NCI-H2227 (cell line): ENCODE measurements at regions not wholly inside any gene's neighbourhood (a gene's known extent, or its start where the extent isn't known, plus 50 kb on each side); places are given as distances from the start of the nearest gene placed in this dataset.

ENCODE experiments used
- DNase-seq: peaks from one replicate; lab custom pipeline; 2025; ENCODE audit not compliant: unreplicated experiment; lab: John Stamatoyannopoulos, UW

DNA sequence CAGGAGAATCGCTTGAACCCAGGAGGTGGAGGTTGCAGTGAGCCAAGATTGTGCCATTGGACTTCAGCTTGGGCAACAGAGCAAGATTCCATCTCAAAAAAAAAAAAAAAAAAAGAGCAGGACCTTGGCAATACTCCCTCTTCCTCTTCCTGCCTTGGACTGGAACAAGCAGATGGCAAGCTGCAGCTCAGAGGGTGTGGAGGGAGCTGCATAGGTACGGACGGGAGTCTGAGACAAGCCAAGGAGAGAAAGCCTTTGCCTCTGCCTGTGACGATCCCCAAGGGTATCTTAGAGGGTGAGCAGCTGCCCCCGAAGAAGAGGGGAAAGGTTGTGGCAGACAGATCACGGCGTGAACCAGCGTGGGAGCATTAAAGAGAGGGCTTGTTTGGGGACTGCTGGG lies 109.2 kb downstream of the AIPL1 start:
- DNase-seq: no peak

GRCh38 chr17:6325051-6325450 lies 109.9 kb downstream of the AIPL1 start:
- no peak for DNase-seq

DNA sequence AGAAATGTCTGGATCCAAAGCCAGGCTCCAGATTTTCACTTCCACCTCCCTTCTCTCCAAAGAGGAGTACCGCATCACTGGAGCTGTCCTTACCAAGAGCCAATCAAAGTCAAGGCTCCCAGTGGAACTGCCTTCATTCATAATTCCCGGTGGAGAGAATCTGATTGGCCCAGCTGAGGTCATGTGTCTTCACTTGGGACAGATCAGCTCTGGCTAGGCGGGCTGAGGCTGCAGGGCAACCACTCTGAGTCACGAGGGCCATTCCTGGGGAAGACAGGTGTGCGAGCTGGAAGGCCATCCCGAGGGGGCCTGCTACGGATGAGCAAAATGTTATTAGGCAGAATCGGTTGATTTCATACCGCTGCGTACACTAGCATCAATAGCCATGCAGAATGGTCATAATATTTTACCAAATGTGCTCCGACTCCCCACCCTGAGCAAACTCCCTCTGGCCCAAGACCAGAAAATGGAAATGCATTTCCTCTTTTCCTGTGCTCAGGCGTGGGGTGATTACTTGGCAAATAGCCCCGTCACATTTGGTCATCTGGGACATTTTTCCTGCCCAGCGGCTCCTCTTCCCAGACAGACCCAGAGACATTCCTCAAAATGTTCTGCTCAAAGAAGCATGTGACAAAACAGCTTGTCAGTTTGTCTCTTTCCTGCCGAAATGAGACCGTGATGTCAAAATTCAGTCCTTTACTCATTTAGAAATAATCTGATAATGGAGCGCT lies 111.1 kb downstream of the AIPL1 start:
- DNase-seq: no peak

GRCh38 chr17:6322316-6322715 lies 112.6 kb downstream of the AIPL1 start:
- no peak for DNase-seq

- DNase-seq: no peak
These were observed 120.6 kb downstream of the AIPL1 start for GRCh38 chr17:6314311-6314710.

GRCh38 chr17:6313835-6314234 lies 121.1 kb downstream of the AIPL1 start:
- DNase-seq: no peak

- DNase-seq: no peak
These were observed 128.1 kb downstream of the AIPL1 start for GRCh38 chr17:6306820-6307219.

DNA sequence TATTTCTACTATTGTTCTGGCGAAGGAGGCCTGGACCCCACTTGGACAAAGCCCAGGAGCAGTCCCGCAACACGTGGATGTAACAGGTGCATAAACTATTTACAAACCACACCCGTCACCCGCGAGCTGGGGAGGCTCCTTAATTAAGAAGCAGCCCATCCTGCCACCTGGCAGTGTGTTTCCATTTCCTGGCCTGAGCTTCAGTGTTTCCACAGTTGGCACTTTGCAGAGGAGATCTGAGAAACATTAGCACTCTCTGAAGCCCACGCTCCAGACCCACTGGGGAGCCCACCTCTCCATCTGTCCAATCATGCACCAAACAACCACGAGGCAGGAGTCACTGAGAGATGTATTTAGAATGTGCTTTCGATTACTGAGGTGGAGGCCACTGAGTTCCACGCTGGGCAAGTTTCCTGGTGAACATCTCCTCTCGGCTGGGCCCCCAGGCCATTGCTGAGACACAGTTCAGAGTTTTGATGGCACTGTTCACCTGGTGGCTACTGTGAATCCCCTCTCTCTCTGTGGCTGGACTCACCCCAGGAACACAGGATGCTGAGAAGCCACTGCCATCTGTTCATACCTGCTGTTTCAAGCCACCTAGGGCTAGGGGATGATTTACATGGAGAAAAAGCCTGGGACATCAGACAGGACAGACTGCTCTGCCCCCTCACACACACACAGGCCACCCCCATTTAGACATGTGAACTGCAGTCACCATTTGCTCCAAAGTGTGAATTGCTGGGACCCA lies 129.1 kb downstream of the AIPL1 start:
- DNase-seq: no peak

DNA sequence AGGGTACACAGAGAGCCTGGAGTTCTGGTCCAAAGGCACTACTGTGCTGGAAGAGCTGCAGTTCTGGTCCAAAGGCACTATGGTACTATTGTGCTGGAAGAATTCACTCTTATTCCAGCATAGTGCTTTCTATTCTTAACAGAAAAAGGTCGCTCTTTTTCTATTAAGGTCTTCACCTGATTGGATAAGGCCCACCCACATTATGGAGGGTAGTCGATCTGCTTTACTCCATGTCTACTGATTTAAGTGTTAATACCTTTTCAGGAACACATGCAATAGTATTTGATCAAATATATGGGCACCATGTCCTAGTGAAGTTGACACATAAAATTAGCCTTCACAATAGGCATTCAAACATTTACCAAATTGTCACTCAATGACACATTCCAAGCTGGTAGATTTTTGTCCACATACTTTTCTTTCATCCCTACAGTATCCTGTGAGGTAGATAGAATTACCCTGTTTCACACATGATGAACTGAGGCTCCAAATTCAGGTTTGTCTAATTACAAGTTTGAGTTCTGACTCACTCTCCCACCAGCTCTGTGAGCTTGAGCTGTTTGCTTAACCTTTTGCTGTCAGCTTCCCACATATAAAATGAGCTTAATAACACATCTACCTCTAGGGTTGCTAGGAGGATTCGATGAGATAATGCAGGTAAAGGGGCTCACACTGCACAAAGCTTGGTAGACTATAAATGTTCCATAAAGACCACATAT lies 129.9 kb downstream of the AIPL1 start:
- DNase-seq: no peak

DNA sequence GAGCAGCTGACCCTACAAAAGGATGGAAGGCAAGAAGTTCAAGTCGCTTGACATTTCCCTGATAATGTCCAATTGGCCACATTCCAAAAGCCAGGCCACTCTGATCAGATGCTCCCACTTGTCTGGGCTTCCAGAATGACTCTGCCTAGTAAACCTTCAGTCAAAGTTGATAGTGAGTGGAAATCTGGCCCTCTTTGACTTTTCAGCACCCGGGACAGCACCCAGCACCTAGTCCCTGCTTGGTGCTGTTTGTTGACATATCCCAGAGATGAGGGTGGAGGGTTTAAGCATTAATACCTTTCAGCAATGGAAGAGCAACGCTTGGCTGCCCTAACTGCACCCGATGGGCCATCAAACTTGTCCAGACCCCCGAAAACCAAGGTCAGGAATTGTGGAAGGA lies 131.3 kb downstream of the AIPL1 start:
- no peak for DNase-seq

DNA sequence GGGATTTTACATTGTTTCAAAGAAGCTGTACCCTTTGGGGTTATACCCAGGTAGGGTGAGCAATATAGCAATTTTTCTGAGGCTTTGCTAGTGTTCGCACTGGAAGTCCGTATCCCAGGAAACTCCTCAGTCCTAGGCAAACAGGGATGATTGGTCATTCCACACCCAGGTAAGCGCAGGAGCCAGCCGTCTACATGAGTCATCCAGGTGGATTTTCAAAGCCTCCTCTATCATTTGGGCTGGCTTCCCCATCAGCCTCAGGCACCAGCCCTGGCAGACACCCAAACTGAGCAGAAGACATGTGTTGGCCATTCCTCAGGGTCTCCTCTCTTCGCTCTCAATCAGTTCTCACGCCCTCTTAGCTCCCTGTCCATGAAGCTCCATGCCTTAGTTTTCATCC lies 135.6 kb downstream of the AIPL1 start:
- no peak for DNase-seq

DNA sequence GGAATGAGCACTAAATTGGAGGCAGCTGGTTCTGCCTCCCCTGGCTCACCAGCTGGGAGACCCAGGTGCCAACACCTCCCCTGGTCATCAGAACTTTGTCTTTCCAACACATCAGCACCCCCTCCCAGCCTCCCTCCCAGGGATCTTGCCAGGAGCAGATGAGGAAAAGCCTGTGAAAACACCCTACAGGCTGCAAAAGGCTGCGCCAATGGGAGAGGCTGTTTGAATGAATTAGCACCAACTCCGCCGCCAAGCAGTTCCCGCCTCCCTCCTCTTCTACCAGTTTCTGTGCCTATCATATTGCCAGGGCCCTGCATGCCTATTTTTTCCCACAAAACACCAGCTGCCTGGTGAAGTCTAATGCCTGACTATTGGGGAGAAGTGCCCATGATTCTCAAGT lies 137.0 kb downstream of the AIPL1 start:
- no peak for DNase-seq

GRCh38 chr17:6297119-6297518 lies 137.8 kb downstream of the AIPL1 start:
- no peak for DNase-seq

GRCh38 chr17:6290488-6291196 lies 144.3 kb downstream of the AIPL1 start:
- DNase-seq: no peak

GRCh38 chr17:6286233-6286632 lies 148.7 kb downstream of the AIPL1 start:
- no peak for DNase-seq

DNA sequence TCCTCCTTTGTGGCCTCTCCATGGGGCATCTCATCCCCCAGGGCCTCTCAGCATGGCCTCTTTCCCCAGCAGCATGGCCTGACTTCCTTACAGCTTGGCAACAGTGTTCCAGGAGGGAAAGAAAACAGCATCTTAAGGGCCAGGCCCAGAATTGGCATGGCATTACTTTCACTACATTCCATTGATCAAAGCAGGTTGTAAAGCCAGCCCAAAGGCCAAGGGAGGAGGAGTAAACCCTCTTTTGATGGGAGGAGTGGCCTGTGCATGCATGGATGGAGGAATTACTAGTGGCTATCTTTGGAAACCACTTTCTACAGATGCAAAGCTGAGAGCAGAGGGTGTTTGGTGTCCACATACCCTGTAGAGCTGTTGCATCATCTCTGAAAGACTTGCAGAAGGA lies 149.4 kb downstream of the AIPL1 start:
- DNase-seq: no peak

DNA sequence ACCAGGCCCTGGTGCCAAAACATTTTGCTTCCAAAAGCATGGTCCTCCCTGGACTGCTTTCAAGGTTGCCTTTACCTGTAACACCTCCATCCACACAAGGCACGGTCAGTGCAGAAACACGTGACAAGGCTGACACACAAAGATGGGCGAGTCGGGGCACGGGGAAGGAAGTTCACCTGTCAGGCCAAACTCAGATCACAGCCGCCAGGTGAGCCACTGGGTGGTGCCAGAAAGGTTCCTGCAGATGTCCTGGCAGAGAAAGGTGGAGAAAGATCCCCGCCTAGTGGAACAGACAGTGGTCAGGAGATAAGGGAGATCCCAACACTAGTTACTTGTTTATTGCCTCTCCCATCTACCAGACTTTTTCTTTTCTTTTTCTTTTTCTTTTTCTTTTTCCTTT lies 155.3 kb downstream of the AIPL1 start:
- DNase-seq: no peak

- DNase-seq: no peak
These were observed 156.5 kb downstream of the AIPL1 start for GRCh38 chr17:6278376-6278775.

DNA sequence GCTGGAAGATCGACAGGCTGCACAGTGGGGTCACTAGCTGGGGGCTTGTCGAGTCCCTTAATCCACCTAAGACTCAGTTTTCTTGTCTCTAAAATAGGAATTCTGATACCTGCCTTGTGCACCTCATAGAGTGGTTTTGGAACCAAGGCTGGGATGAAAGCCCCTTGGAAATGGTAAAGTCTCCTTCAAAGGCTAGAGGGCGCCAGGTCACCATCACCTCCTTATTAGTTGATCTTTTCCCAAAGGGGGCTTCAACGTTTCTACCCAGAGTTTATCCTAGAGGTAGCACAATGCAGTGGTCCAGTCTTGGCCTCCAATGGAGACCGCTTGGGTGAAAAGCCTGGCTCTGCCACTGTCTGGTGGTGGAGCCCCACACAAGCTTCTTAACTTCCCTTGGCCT lies 158.2 kb downstream of the AIPL1 start:
- no peak for DNase-seq

DNA sequence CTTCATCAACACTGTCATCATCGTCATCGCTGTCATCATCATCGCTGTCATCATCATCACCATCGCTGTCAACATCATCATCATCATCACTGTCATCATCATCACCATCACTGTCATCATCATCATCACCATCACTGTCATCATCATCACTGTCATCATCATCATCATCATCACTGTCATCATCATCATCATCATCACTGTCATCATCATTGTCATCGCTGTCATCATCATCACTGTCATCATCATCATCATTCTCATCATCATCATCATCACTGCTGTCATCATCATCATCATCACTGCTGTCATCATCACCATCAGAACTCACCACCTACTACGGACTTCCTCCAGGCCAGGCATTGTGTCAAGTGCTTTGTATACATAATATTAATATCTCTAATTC lies 160.6 kb downstream of the AIPL1 start:
- DNase-seq: no peak

- no peak for DNase-seq
These were observed 165.4 kb downstream of the AIPL1 start for GRCh38 chr17:6269478-6269877.
